H1 (cell line): ENCODE measurements at regions not wholly inside any gene's neighbourhood (a gene's known extent, or its start where the extent isn't known, plus 50 kb on each side); places are given as distances from the start of the nearest gene placed in this dataset.

Source experiments
- CTCF ChIA-PET: fragments of 300-600 bp; sonication (Branson Sonifier 250); formaldehyde crosslinking; loops from one replicate; lab custom pipeline; 2021; ENCODE audit not compliant: partially characterized antibody; lab: Charles Lee
- POLR2A ChIA-PET: fragments of 300-600 bp; sonication (Branson Sonifier 250); formaldehyde crosslinking; loops from one replicate; lab custom pipeline; 2021; ENCODE audit warnings: inconsistent platforms; ENCODE audit not compliant: partially characterized antibody; lab: Charles Lee
- DNase-seq, 2 experiments: peaks; one replicate each; pipeline versions ENCODE4 v3.0.0 to v3.0.0-alpha.2; 2010 to 2022; ENCODE audit warnings: low spot score in 2 of 2, low read depth in 1 of 2, mixed read lengths in 1 of 2
- FAIRE-seq: peaks from 2 replicates; lab custom pipeline; 2011; peaks lifted over from hg19 to GRCh38; lab: Jason Lieb, UNC
- H2AFZ ChIP-seq: 2 replicates; pipeline ENCODE4 v1.8.1; 2012; ENCODE audit warnings: low read length, inconsistent platforms
- H2AK5ac ChIP-seq: 2 replicates; pipeline ENCODE4 v1.6.1; 2013; ENCODE audit warnings: low read depth, low read length
- H2BK120ac ChIP-seq: replicated peaks from 2 replicates; pipeline ENCODE3; 2013; ENCODE audit warnings: low read depth, low read length, inconsistent platforms
- H2BK12ac ChIP-seq: 2 replicates; pipeline ENCODE4 v1.6.1; 2013; ENCODE audit warnings: low read depth, low read length
- H2BK15ac ChIP-seq: 2 replicates; pipeline ENCODE4 v1.6.1; 2013; ENCODE audit warnings: low read length
- H2BK20ac ChIP-seq: 2 replicates; pipeline ENCODE4 v1.6.1; 2013; ENCODE audit warnings: low read length
- H2BK5ac ChIP-seq: 2 replicates; pipeline ENCODE4 v1.6.1; 2013; ENCODE audit warnings: low read depth, low read length
- H3K14ac ChIP-seq: 2 replicates; pipeline ENCODE4 v1.6.1; 2013; ENCODE audit warnings: inconsistent platforms; ENCODE audit not compliant: insufficient read length
- H3K18ac ChIP-seq: 2 replicates; pipeline ENCODE4 v1.6.1; 2013; ENCODE audit warnings: low read length; ENCODE audit errors: extremely low read depth
- H3K23ac ChIP-seq: 2 replicates; pipeline ENCODE4 v1.6.1; 2013; ENCODE audit warnings: inconsistent platforms; ENCODE audit not compliant: insufficient read length
- H3K23me2 ChIP-seq: 2 replicates; pipeline ENCODE4 v1.6.1; 2013; ENCODE audit warnings: low read depth, low read length
- H3K27ac ChIP-seq: 2 replicates; pipeline ENCODE4 v1.6.1; 2011; ENCODE audit warnings: low read depth, low read length, inconsistent platforms
- H3K27me3 ChIP-seq, 4 experiments: replicated peaks in 1 of 4; 1 replicate in 1 of 4; 2 replicates in 3 of 4; pipeline versions ENCODE4 v1.6.1 to v1.8.1; 2011 to 2013; ENCODE audit warnings: low read length in 3 of 4, mild to moderate bottlenecking in 3 of 4, inconsistent platforms in 2 of 4, mixed read lengths in 2 of 4, moderate library complexity in 1 of 4; ENCODE audit not compliant: control insufficient read depth in 3 of 4, insufficient read depth in 3 of 4; ENCODE audit errors: extremely low read depth in 1 of 4
- H3K36me3 ChIP-seq, 4 experiments: 2 replicates each; pipeline versions ENCODE4 v1.6.1 to v1.8.1; 2011 to 2013; ENCODE audit warnings: mild to moderate bottlenecking in 4 of 4, low read length in 3 of 4, moderate library complexity in 2 of 4, control low read depth in 1 of 4, inconsistent platforms in 1 of 4; ENCODE audit not compliant: insufficient read depth in 4 of 4, control insufficient read depth in 2 of 4
- H3K4ac ChIP-seq: replicated peaks from 2 replicates; pipeline ENCODE3; 2013; ENCODE audit warnings: low read length, low read depth, mixed read lengths, inconsistent platforms; ENCODE audit not compliant: insufficient read length
- H3K4me1 ChIP-seq, 4 experiments: replicated peaks in 1 of 4; 1 replicate in 1 of 4; 2 replicates in 3 of 4; pipeline versions ENCODE4 v1.6.1 to v1.8.1; 2011 to 2013; ENCODE audit warnings: low read length in 3 of 4, inconsistent platforms in 2 of 4, mixed read lengths in 1 of 4; ENCODE audit not compliant: insufficient read depth in 4 of 4, control insufficient read depth in 3 of 4
- H3K4me2 ChIP-seq, 2 experiments: 2 replicates each; pipeline versions ENCODE4 v1.6.1 to v1.8.1; 2011 to 2013; ENCODE audit warnings: low read depth in 2 of 2, low read length in 2 of 2, control low read depth in 1 of 2, inconsistent platforms in 1 of 2, mild to moderate bottlenecking in 1 of 2; ENCODE audit not compliant: insufficient read depth in 1 of 2
- H3K4me3 ChIP-seq, 4 experiments: fragments of 200-600, 300-600 bp in 1 of 4; sonication (generic), shearing (Covaris generic), sonication (Bioruptor Twin) in 1 of 4; 2 replicates each; pipeline versions ENCODE4 v1.5.1 to v1.8.1; 2011 to 2016; ENCODE audit warnings: low read length in 4 of 4, low read depth in 3 of 4, control low read depth in 2 of 4, inconsistent platforms in 2 of 4, mild to moderate bottlenecking in 2 of 4, mixed read lengths in 1 of 4, moderate library complexity in 1 of 4; ENCODE audit not compliant: insufficient read depth in 2 of 4; ENCODE audit errors: extremely low read depth in 1 of 4
- H3K56ac ChIP-seq: replicated peaks from 2 replicates; pipeline ENCODE3; 2013; ENCODE audit warnings: low read depth, mild to moderate bottlenecking, mixed read lengths, low read length, inconsistent platforms; ENCODE audit not compliant: insufficient read length
- H3K79me1 ChIP-seq: 2 replicates; pipeline ENCODE4 v1.6.1; 2013; ENCODE audit warnings: low read depth, low read length, control low read depth
- H3K79me2 ChIP-seq, 2 experiments: 2 replicates each; pipeline versions ENCODE4 v1.6.1 to v1.8.1; 2012 to 2013; ENCODE audit warnings: low read length in 2 of 2, mild to moderate bottlenecking in 2 of 2, inconsistent platforms in 1 of 2; ENCODE audit not compliant: insufficient read depth in 2 of 2, control insufficient read depth in 1 of 2
- H3K9ac ChIP-seq, 4 experiments: replicated peaks in 1 of 4; 1 replicate in 1 of 4; 2 replicates in 3 of 4; pipeline versions ENCODE4 v1.6.1 to v1.8.1; 2011 to 2013; ENCODE audit warnings: low read depth in 3 of 4, low read length in 3 of 4, control low read depth in 2 of 4, mild to moderate bottlenecking in 2 of 4, moderate library complexity in 2 of 4, inconsistent platforms in 1 of 4; ENCODE audit errors: extremely low read depth in 1 of 4
- H3K9me3 ChIP-seq, 2 experiments: 2 replicates each; pipeline versions ENCODE4 v1.6.1 to v1.8.1; 2012 to 2013; ENCODE audit warnings: mild to moderate bottlenecking in 2 of 2, moderate library complexity in 2 of 2, control low read depth in 1 of 2, inconsistent platforms in 1 of 2, low read depth in 1 of 2, low read length in 1 of 2, mixed read lengths in 1 of 2; ENCODE audit not compliant: insufficient read depth in 2 of 2
- H4K20me1 ChIP-seq, 2 experiments: replicated peaks in 1 of 2; 2 replicates each; pipeline versions ENCODE3 to v1.8.1; 2011 to 2013; ENCODE audit warnings: inconsistent platforms in 2 of 2, low read length in 2 of 2, mild to moderate bottlenecking in 1 of 2; ENCODE audit not compliant: insufficient read depth in 2 of 2, control insufficient read depth in 1 of 2
- H4K5ac ChIP-seq: 2 replicates; pipeline ENCODE4 v1.6.1; 2013; ENCODE audit warnings: low read length, low read depth, mixed read lengths, inconsistent platforms; ENCODE audit not compliant: insufficient read length
- H4K8ac ChIP-seq: 2 replicates; pipeline ENCODE4 v1.8.0; 2013; ENCODE audit warnings: mild to moderate bottlenecking, moderate library complexity, low read length, inconsistent platforms; ENCODE audit not compliant: insufficient read depth; ENCODE audit errors: extremely low read depth
- H4K91ac ChIP-seq: replicated peaks from 2 replicates; pipeline ENCODE3; 2013; ENCODE audit warnings: low read length, mixed read lengths, inconsistent platforms; ENCODE audit not compliant: insufficient read length
- CBX5 ChIP-seq: fragments of 300-800, 300-1000 bp; sonication (generic); IDR thresholded peaks from 2 replicates; pipeline ENCODE4 v1.7.1; 2016; ENCODE audit warnings: antibody characterized with exemption, low read length, low read depth
- CTBP2 ChIP-seq: IDR thresholded peaks from 2 replicates; pipeline ENCODE4 v1.7.0; 2011; ENCODE audit warnings: borderline replicate concordance, mild to moderate bottlenecking, moderate library complexity, mixed read lengths, low read length; ENCODE audit not compliant: insufficient read depth, insufficient read length
- FOSL1 ChIP-seq: IDR thresholded peaks from 2 replicates; pipeline ENCODE4 v1.6.1; 2011; ENCODE audit warnings: mild to moderate bottlenecking, low read depth, low read length, moderate library complexity; ENCODE audit not compliant: insufficient read depth
- GABPA ChIP-seq: IDR thresholded peaks from 2 replicates; pipeline ENCODE4 v1.6.1; 2011; ENCODE audit warnings: mild to moderate bottlenecking, low read length, moderate library complexity, borderline replicate concordance; ENCODE audit not compliant: insufficient read depth
- NANOG ChIP-seq: IDR thresholded peaks from 2 replicates; pipeline ENCODE4 v1.6.1; 2011; ENCODE audit warnings: low read length, low read depth, mild to moderate bottlenecking, inconsistent platforms; ENCODE audit not compliant: insufficient read depth, poor library complexity, severe bottlenecking
- RNF2 ChIP-seq: fragments of 200-900, 300-1000 bp; sonication (generic); IDR thresholded peaks from 2 replicates; pipeline ENCODE4 v1.7.1; 2016; ENCODE audit warnings: borderline replicate concordance, low read depth, mild to moderate bottlenecking, antibody characterized with exemption, low read length; ENCODE audit not compliant: poor library complexity, severe bottlenecking; ENCODE audit errors: missing control alignments
- SIX5 ChIP-seq: IDR thresholded peaks from 2 replicates; pipeline ENCODE4 v1.6.1; 2011; ENCODE audit warnings: mild to moderate bottlenecking, low read depth, low read length
- SP2 ChIP-seq: IDR thresholded peaks from 2 replicates; pipeline ENCODE4 v1.6.1; 2012; ENCODE audit warnings: mild to moderate bottlenecking, low read length, inconsistent platforms
- SRF ChIP-seq: IDR thresholded peaks from 2 replicates; pipeline ENCODE4 v1.6.1; 2011; ENCODE audit warnings: mild to moderate bottlenecking, low read depth, low read length, moderate library complexity
- TAF7 ChIP-seq: optimal IDR thresholded peaks from 2 replicates; pipeline ENCODE3; 2011; ENCODE audit warnings: low read depth, mild to moderate bottlenecking, inconsistent platforms, low read length, moderate library complexity, borderline replicate concordance
- YY1 ChIP-seq: IDR thresholded peaks from 2 replicates; pipeline ENCODE4 v1.6.1; 2011; ENCODE audit warnings: low read depth, mild to moderate bottlenecking, low read length
- WGBS, 2 experiments: shearing (Covaris generic) in 1 of 2; methylation state at CpG; one replicate each; pipeline versions ENCODE4 v1.1.6 to v1.1.7; 2013 to 2015; ENCODE audit warnings: low lambda C conversion rate in 2 of 2, mixed read lengths in 2 of 2, inconsistent platforms in 1 of 2, low coverage in 1 of 2, missing lambda C conversion rate in 1 of 2; ENCODE audit not compliant: insufficient replicate concordance in 2 of 2, insufficient coverage in 1 of 2, insufficient read length in 1 of 2; ENCODE audit errors: extremely low coverage in 1 of 2, missing lambda C conversion rate in 1 of 2; 5-methylcytosine and 5-hydroxymethylcytosine counted together

- no peak overlapping the region for H2BK12ac ChIP-seq
- H3K27me3 ChIP-seq: no peaks in the 10 kb centered on the region
- H2BK5ac ChIP-seq: no peak overlapping the region
- no peak overlapping the region for H2BK15ac ChIP-seq
- no peaks in the 10 kb centered on the region for H3K36me3 ChIP-seq
- H3K79me1 ChIP-seq: no peaks in the 10 kb centered on the region
- H3K4me1 ChIP-seq: no peaks in the 10 kb centered on the region; a peak in 1 of 7 replicates
- H3K27ac ChIP-seq: no peak overlapping the region
- H3K9me3 ChIP-seq: no peaks in the 10 kb centered on the region
- no peak for DNase-seq
- no peak for FAIRE-seq
- H3K23me2 ChIP-seq: no peaks in the 10 kb centered on the region
- H3K4me2 ChIP-seq: no peak overlapping the region
- no peaks in the 10 kb centered on the region for H3K79me2 ChIP-seq
- H2AFZ ChIP-seq: no peak overlapping the region
- POLR2A ChIA-PET: interaction anchor here (0.7 kb wide), 1 partner anchor 527 kb away, joined by 3 read pairs; no protein-coding TSS in a partner anchor
- no peak overlapping the region for H2AK5ac ChIP-seq
- no peaks in the 10 kb centered on the region for H4K20me1 ChIP-seq
- no peak overlapping the region for H3K14ac ChIP-seq
- no peak overlapping the region for H2BK20ac ChIP-seq
- no peak overlapping the region for H3K9ac ChIP-seq
- no peak overlapping the region for H4K91ac ChIP-seq
- peak overlapping the region; percentile 78 for H2BK120ac ChIP-seq
- no peak overlapping the region for H3K56ac ChIP-seq
- TF ChIP-seq FOSL1: no peak
- TF ChIP-seq SRF: no peak
- TF ChIP-seq TAF7: no peak
- TF ChIP-seq YY1: no peak
- TF ChIP-seq SIX5: no peak
- no peak for TF ChIP-seq CTBP2
- no peak for TF ChIP-seq RNF2
- TF ChIP-seq SP2: no peak
- no peak for TF ChIP-seq NANOG
- no peak for TF ChIP-seq GABPA
- TF ChIP-seq CBX5: no peak
- TF ChIP-seq, all 59 proteins: peak for 0
- Histone ChIP-seq H3K4me3 (no peak overlapping the region), H4K8ac (no peak overlapping the region), H3K18ac (no peak overlapping the region), H4K5ac (no peak overlapping the region), H3K4ac (no peak overlapping the region), H3K23ac (no peak overlapping the region)
- 93% methylated on average over 7 of the region's 7 CpGs; no CpG with 5 or more reads in 1 of the 2 experiments for WGBS, 2 experiments
- CTCF ChIA-PET: interaction anchor here (0.6 to 0.7 kb wide), 2 partner anchors 46 to 244 kb away, joined by 3 read pairs; no protein-coding TSS in a partner anchor
Observed at GRCh38 chr2:226125176-226125883, 674.3 kb downstream of the IRS1 start.
